ENCODE measurements at regions not wholly inside any gene's neighbourhood (a gene's known extent, or its start where the extent isn't known, plus 50 kb on each side); places are given as distances from the start of the nearest gene placed in this dataset.

DNA sequence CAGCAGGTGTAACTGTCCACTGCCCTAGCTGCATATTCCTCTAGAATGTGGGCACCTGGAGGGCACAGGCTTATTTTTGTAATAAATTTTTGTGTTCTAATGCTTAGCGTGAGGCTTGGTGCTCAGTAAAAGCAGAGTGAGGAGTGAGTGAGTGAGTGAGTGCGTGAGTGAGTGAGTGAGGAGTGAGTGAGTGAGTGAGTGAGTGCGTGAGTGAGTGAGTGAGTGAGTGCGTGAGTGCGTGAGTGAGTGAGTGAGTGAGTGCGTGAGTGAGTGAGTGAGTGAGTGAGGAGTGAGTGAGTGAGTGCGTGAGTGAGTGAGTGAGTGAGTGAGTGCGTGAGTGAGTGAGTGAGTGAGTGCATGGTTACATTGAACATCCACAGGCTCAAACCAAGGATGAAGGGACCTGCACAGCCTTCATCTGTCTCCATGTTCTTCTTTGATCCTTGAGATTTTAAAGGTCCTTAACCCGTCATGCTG, 371.5 kb downstream of the MED10 start:
- DNase-seq = no peak

DNA sequence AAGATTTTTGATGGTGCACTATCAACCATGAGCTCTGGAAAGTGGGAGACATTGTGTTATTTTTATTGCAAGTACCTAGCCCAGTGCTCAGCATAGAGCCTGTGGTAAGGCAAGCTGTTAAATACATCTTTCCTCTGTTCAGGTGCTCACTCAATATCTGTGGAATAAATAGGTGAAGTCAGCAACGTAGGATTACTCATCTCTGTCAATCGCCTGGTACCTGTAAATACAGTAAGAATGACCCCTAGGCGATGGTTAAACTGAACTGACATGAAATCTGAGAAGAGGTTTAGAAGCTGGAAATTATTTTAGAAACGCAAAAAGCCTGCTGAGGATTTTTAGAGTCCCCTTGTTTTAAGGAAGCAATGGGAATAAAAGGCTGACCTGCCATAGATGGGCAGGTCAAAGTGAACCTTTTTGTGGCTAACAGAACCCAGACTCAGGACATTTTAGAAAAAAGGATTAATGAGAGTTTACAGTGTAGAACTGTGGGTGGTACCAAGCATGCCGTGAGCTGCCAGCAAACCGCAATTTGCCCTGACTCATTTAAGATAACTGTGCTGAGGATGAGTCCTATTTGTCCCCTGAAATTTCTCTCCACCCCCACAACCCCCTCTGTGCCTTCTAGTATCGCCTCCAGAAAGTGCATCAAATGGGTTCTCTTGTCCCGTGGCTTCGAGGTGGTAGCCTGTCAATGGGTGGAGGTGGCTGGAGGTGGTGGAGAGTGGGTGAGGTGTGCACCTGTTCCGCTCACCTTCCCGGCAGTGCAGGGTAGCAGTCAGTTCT, 375.1 kb downstream of the MED10 start:
- no peak for DNase-seq

DNA sequence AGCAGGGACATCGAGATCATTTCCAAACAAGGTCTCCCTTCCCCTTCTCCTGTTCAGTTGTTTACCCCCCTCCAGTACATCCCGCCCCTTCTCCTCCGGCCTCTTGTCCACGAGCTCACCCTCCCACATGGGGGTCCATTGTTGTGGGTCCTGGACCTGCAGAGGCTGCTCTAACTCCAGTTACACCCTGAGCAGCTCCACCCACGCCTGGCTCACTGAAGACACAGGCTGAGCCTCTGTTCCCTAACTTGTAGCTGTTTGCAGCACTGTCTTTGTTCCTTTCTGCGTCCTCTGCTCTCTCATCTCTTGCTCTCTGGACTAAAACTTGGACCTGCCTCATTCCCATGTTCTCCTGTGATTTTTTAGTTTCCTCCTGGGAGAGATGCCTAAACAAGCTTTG, 377.5 kb downstream of the MED10 start:
- no peak for DNase-seq

DNA sequence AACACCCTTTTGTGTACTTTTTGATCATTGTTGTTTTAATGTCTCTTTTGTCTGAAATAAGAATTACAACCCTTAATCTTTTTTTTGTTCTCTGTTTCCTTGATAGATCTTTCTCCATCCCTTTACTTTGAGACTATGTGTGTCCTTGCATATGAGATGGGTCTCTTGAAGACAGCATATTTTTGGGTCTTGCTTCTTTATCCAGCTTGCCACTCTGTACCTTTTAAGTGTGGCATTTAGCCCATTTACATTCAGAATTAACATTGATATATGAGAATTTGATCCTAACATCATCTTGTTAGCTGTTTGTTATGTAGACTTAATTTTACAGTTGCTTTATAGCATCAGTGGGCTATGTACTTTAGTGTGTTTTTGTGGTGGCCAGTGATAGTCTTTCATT, 382.5 kb downstream of the MED10 start:
- DNase-seq = no peak

DNA sequence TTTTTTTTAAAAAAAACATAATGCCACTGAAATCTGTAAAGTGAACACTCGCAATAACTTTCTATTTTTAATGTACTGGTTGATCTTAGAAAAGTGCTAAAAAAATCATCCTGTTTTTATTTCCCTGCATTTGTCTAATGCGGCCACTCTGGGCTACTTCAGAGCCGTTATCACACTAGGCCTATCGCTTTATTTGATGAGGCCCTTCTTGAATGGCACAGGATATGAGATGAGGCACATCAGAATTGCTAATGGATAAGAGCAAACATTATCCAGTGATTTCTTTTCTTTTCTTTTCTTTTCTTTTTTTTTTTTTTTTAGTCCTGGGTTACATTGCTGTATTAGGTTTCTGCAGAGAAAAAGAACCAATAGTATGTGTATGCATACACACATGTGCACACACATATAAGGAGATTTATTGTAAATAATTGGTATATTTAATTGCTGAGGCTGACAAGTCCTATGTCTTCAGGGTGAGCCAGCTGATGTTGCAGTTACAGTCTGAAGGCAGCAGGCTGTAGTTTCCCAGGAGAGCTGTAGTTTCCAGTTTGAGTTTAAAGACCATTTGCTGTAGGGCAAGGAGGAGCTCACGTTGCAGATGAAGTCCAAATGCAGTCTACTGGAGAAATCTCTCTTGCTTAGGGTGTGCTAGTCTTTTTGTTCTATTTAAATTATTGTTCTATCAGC, 391.7 kb downstream of the MED10 start:
- DNase-seq = no peak

DNA sequence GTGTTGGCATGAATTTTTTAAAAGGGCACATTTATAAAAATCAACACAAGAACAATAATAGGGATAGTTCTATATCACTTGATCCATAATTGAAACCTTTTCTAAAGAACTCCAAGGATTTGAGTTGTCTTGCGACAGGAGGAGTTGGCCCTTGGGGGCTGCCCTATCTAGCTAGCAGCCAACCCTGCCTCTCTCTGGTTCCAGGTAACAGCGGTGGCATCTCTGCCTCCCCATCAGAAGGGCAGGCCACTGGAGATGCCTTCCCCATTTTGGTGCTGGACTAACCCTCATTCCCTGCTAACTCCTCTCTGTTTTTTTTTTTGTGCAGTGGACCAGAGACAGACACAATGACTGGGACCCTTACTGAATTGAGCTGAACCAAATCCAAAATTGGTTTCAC, 393.0 kb downstream of the MED10 start:
- DNase-seq = no peak

DNA sequence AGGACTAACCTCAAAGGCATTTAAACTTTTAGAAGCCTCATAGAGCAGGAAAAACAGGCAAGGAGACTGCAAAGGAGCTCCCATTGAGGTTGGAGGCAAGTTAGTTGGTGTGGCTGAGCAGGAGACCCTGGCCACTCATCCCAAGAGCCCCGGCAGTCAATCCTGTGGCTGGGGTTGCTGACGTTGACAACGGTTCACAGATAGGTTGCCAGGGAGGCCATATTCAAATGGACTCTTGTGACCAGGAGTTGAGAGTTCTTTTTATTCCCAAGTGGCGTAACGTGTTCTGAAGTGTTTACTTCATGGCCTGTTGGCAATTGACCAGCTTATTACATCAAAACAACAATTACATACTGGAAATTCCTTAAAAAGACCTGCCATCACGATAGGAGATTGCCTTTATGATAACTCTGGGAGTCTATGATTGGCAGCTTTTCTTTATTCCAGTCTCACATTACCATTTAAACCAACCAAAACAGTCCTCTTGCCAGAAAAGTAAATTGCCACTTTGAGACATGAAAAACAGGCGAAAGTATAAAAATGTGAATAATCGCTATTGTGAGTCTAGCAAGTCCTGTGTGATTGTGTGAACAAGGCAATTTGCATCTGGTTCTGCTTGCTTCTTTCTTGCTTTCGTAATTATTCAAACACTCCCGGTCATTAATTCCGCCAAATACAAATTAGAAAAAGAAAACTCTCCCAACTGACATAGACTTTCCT, 394.9 kb downstream of the MED10 start:
- DNase-seq = no peak

DNA sequence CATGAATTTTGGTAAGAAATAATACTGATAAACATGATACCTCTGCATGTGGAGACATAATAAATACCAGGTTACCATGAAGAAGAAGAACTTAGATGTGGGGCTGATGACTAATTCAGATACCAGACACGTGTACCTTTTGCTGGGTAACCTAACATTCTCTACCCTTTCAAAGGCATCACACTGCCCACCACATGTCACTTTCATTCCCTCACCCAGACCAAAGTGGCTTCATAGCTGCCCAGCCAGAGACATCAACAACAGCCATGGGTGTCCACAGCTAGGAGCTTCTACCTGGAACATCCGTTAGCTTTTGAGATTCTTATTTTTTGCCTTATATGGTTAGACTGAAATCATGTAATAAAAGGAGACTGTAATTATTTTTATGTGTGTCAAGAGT, 396.8 kb downstream of the MED10 start:
- DNase-seq = no peak

DNA sequence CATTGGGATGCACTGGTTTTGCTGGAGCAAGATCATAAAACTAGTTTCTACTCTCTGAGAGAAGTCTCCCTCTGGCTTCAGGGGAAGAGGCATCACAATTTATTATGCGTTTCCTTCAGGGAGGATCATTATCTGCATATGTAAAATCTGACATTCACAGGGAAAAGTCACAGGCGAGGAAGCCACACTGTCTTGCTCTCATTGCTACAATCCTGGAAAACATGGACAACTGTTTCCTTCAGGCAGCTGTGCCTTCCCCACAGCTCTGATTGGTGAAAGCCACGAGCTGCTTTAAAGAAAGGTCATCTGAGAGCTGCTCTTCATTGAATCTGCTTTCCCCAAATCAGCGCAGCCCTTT, 397.8 kb downstream of the MED10 start:
- DNase-seq = no peak

DNA sequence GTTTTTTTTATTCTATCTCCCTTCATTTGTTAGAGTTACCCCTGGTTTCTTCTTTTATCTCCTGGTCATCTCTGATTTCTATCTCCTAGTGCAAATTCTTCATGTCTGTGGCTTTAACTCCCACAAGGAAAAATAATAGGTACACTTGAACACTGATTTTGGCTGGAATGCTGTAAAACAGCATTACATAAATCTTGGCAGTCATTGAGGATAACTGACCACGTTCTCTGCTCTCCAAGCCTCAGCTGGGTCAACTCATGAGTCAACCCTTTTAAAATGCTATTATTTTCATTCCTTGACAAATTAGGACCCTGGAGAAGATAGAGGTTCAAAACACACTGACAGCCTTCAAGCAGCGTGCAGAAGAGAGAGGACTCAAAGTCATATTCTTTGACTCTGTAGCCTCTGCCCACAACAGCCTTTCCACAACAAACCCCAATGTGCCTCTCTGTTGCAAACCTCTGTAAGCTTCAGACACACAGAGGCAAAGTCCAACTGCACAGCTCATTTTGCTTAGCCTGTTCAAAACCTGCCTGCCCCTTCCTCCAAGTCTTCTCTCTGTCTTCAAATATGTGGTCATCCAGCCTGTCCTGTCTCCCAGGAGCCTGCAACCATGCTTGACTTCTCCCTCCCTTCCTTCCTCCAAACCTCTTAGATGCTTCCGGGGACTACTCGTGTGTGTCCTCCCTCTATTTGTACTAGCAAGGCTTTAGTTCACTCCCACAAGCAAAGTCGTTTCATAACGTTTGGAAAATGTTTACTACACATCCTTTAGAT, 398.4 kb downstream of the MED10 start:
- no peak for DNase-seq

DNA sequence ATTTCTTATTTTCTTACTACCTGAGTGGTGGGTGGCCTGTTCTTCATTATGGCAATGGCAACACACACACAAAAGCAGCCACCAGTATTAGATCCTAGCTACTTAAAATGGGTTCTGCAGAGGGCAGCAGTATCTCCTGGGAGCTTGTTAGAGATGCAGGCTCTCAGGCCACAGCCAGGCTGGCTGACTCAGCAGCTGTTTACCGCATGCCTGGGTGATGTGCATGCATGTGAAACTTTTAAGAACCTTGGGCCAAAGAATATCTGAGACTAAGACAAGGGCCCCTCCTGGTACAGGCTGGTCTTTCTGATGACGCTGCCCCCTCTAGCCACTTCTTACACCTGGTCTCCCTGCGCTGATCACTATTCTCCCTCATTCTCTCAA, 399.0 kb downstream of the MED10 start:
- no peak for DNase-seq

DNA sequence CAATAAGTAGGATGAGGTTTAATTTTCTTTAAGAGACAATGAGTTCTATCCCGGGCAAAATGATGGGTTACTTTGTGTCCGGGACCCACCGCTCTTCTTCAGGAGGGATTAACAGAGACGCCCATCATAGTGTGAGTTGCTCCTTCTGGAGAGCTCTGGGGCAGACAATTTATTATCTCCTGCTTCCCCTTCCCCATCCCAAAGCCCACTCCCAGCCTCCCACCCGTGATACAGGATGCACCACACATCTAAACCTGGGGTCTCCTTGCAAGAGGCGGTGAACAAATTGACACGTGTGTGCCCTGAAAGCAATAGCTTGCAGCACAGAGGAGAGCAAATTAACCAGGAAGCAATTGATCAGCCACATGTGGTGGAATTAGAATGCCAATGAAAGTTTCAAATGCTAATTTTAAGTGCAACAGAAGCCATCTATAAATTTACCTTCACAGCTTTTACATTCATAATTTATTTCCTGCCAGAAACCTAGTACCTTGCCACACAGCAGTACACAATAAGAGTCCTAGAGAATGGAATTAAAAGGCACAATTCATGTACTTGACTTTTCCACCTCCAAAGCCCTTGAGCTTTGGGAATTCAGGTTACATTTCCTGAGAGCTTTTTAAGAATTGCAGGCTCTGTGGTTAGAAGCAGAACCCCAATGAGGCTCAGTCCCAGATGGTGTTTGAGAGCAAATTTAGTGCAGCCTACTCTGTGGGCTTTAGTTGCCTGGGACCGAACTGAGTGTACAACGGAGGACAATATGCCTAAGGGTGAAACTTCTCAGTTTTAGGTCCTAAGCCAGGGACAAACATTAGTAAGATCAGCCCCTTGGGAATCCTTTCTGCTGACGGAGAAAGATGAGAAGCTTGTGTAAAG, 399.6 kb downstream of the MED10 start:
- no peak for DNase-seq

DNA sequence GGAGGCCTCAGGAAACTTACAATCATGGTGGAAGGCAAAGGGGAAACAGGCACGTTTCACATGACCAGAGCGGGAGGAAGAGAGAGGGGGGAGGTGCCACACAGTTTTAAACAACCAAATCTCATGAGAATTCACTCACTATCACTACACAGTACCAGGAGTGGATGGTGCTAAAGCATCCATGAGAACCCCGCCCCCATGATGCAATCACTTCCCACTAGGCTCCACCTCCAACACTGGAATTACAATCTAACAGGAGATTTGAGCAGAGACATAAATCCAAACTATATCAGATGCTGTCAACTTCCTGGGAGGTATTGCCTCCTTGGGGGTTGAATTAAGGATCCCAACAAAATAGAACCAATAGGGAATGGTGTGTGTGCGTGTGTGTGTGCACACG, 407.1 kb downstream of the MED10 start:
- DNase-seq = no peak

DNA sequence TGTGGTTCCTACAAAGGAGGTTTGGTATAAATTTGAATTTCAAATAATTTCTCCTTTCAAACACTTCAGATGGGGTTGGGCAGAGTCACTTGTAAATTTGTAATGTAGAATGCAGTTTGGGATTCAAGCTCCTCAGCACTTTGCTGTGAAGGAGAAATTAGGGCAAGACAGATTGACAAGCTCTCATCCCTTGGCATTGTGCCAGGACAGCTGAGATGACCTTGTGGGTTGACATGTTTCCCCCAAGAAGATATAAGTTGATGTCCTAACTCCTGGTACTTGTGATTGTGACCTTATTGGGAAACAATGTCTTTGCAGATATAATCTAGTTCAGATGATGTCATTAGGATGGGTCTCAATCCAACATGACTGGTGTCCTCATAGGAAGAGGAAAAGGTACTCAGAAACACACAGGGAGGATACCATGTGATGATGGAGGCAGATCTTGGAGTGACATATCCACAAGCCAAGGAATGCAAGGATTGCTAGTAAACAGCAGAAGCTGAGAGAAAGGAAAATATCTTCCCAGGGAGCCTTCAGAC, 408.3 kb downstream of the MED10 start:
- no peak for DNase-seq

DNA sequence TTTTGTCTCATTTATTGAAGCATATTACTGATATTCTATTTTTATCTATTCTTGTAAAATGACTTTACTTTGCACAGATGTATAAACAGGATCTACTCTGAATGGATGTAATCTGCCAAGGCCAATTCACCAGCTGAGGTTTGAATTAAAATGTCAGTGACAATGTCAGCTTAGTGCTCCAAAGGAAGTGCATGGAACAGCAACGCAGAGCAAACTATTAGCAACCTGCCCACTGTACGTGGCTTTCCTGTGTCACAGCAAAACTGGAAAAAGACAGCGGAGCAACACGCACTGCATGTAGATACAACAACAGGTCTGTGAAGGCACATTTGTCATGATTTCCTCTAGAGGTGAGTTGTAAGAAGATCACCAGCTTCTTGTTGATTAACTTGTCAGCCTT, 409.4 kb downstream of the MED10 start:
- no peak for DNase-seq

DNA sequence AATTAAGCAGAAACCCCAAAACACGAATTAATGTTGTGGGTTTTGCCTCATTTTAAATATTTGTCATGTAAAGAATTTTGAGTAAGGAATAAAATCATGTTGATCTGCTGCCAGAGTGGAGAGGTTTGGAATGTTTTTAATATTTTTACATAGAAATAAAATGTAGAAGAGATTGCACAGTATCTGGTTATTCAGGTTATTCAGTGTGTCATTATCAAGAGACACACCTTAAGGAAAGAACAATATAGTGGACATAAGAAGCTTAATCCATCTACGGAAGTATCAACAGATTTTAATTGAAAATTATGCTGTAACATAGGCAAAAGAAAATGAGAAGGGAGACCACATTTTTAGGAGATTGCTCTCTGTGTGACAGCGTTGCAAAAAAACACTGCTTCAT, 410.4 kb downstream of the MED10 start:
- no peak for DNase-seq

DNA sequence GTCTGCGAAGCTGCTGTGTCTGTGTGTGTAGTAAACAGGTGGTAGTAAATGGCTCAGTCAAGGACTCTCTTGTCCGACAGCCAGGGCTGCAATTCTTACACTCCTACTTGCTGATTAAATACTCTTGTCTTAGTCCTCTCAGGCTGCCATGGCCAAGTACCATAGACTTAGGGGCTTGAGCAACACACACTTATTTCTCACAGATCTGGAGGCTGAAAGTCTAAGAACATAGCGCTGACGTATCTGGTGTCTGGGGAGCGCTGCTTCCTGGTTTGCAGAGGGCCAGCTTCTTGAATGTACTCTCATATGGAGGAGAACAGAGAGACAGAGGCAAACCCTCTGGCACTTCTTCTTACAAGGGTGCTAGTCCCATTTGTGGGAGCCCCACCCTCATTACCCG, 411.0 kb downstream of the MED10 start:
- no peak for DNase-seq

DNA sequence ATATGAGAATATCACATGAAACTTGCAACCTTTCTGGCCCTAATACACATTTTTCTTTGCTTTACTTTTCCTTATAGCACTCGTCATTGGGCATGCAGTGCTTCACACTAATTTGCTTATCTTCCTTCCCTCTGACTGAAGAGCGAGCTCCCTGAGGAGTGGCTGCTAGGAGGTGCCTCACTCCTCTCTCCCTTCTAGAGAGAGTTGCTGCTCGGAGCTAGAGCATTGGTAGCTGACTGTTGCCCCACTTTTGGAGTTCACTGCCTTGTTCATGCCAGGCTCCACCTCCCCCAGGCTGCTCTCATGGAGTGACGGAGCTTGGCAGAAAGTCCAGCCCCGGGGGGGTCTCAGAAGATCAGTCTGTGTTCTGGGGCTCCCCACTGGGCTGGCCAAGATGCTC, 413.2 kb downstream of the MED10 start:
- no peak for DNase-seq

DNA sequence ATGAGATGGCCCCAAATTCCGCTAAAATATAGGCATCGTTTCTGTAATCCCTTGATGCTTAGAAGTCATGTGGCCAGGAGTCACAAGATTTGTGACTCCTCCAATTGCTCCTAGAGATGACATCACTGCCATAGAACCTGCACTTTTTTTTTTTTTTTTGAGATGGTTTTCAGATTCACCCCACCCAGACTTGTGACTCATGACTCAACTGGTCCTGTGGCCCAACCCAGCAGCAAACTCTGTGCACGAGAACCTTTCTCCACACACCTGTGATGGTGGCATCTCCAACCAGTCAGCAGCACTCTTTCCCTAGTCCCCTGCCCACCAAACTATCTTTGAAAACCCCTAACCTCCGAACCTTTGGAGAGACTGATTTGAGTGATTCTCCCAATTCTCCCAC, 414.0 kb downstream of the MED10 start:
- DNase-seq = no peak

DNA sequence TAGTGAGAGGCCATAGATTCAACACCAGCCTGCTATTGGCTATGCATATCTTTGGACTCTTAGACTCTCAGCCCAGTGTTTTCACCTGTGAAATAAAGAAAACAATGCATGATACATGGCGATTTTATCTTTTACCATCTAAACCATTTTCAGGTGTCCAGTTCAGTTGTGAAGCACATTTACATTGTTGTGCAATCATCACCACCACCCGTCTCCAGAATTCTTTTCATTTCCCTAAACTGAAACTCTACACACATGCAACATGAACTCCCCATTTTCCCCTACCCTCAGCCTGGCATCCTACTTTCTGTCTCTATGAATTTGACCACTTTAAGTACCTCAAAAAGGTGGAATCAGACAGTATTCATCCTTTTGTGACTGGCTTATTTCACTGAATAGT, 420.6 kb downstream of the MED10 start:
- no peak for DNase-seq

DNA sequence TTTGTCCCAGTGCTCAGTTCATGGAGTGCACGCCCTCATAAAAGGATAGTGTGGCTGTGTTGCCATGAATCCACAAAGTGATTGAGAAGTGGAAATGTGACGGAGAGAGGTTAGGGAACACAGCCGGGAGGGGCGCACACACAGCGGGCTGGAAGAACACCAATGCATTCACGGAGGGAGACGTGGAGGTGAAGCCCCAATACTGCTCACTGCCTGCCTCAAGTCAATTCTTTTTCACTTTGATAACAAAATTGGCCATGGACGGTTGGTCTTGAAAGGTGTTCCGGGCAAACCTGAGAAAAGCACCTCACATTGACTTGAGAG, 424.1 kb downstream of the MED10 start:
- DNase-seq = no peak

All from muscle of back (tissue), 3 donors.